ENCODE measurements at regions not wholly inside any gene's neighbourhood (a gene's known extent, or its start where the extent isn't known, plus 50 kb on each side); places are given as distances from the start of the nearest gene placed in this dataset.
"Not testable (repeated sequence)": the region's sequence is repeated elsewhere in the genome, so short reads cannot be mapped to it uniquely, and the experiment has no call there.

GRCh38 chr16:64089697-64090096 is 1032.2 kb downstream of the CDH11 start:
- peak; percentile 44 for DNase-seq

- no peak for DNase-seq
Measured at GRCh38 chr16:64088838-64089237, 1033.0 kb downstream of the CDH11 start.

- DNase-seq: no peak
Measured at GRCh38 chr16:64085296-64085695, 1036.6 kb downstream of the CDH11 start.

GRCh38 chr16:64084706-64085105 is 1037.2 kb downstream of the CDH11 start:
- no peak for DNase-seq

- no peak for DNase-seq
Measured at GRCh38 chr16:64083428-64084129, 1038.3 kb downstream of the CDH11 start.

GRCh38 chr16:64077242-64077641 is 1044.6 kb downstream of the CDH11 start:
- DNase-seq: no peak

- no peak for DNase-seq
Measured at GRCh38 chr16:64074706-64075105, 1047.2 kb downstream of the CDH11 start.

GRCh38 chr16:64072131-64072730 is 1049.6 kb downstream of the CDH11 start:
- not testable (repeated sequence) for DNase-seq

- no peak for DNase-seq
Measured at GRCh38 chr16:64065523-64065922, 1056.3 kb downstream of the CDH11 start.

GRCh38 chr16:64061621-64062020 is 1060.2 kb downstream of the CDH11 start:
- DNase-seq: no peak

GRCh38 chr16:64060631-64061030 is 1061.2 kb downstream of the CDH11 start:
- DNase-seq: no peak

- DNase-seq: no peak
Measured at GRCh38 chr16:64058685-64059084, 1063.2 kb downstream of the CDH11 start.

- peak; percentile 4 for DNase-seq
Measured at GRCh38 chr16:64051824-64052223, 1070.0 kb downstream of the CDH11 start.

- DNase-seq: no peak
Measured at GRCh38 chr16:64047878-64048277, 1074.0 kb downstream of the CDH11 start.

- DNase-seq: no peak
Measured at GRCh38 chr16:64047207-64047606, 1074.7 kb downstream of the CDH11 start.

GRCh38 chr16:64035337-64035736 is 1086.5 kb downstream of the CDH11 start:
- DNase-seq: no peak

GRCh38 chr16:64019339-64019738 is 1102.5 kb downstream of the CDH11 start:
- DNase-seq: no peak

- no peak for DNase-seq
Measured at GRCh38 chr16:64017796-64018195, 1104.1 kb downstream of the CDH11 start.

- DNase-seq: no peak
Measured at GRCh38 chr16:64013856-64014255, 1108.0 kb downstream of the CDH11 start.

- no peak for DNase-seq
Measured at GRCh38 chr16:64012166-64012565, 1109.7 kb downstream of the CDH11 start.

- no peak for DNase-seq
Measured at GRCh38 chr16:64011650-64012049, 1110.2 kb downstream of the CDH11 start.

GRCh38 chr16:64008131-64008530 is 1113.7 kb downstream of the CDH11 start:
- DNase-seq: no peak

GRCh38 chr16:64004116-64004515 is 1117.7 kb downstream of the CDH11 start:
- no peak for DNase-seq

- DNase-seq: no peak
Measured at GRCh38 chr16:63995025-63995424, 1126.8 kb downstream of the CDH11 start.

- no peak for DNase-seq
Measured at GRCh38 chr16:63983401-63983800, 1138.5 kb downstream of the CDH11 start.
